IMR-90 (cell line): ENCODE measurements at regions not wholly inside any gene's neighbourhood (a gene's known extent, or its start where the extent isn't known, plus 50 kb on each side); places are given as distances from the start of the nearest gene placed in this dataset.

Experiments
- CEBPB ChIP-seq: IDR thresholded peaks from 2 replicates; pipeline ENCODE4 v1.6.1; 2012; ENCODE audit warnings: low read depth, low read length, improper control_type of control experiment
- CTCF ChIP-seq: conservative IDR thresholded peaks from 2 replicates; pipeline ENCODE4 v1.5.1; 2012; ENCODE audit warnings: mild to moderate bottlenecking, low read depth, low read length, improper control_type of control experiment
- ELK1 ChIP-seq: fragments of 150-350 bp; IDR thresholded peaks from 2 replicates; pipeline ENCODE4 v1.6.1; 2016; ENCODE audit warnings: low read depth, mild to moderate bottlenecking, low read length, moderate library complexity, borderline replicate concordance
- MAFK ChIP-seq: IDR thresholded peaks from 2 replicates; pipeline ENCODE4 v1.6.1; 2012; ENCODE audit warnings: low read depth, low read length, improper control_type of control experiment
- MAZ ChIP-seq: IDR thresholded peaks from 2 replicates; pipeline ENCODE4 v1.6.1; 2012; ENCODE audit warnings: low read depth, mild to moderate bottlenecking, low read length, improper control_type of control experiment, moderate library complexity, borderline replicate concordance
- MXI1 ChIP-seq: IDR thresholded peaks from 2 replicates; pipeline ENCODE4 v1.6.1; 2012; ENCODE audit warnings: low read depth, mild to moderate bottlenecking, low read length, moderate library complexity, borderline replicate concordance
- POLR2A ChIP-seq: IDR thresholded peaks from 2 replicates; pipeline ENCODE4 v1.6.1; 2012; ENCODE audit warnings: mild to moderate bottlenecking, low read depth, low read length
- RAD21 ChIP-seq: IDR thresholded peaks from 2 replicates; pipeline ENCODE4 v1.6.1; 2012; ENCODE audit warnings: low read length, improper control_type of control experiment
- RCOR1 ChIP-seq: IDR thresholded peaks from 2 replicates; pipeline ENCODE4 v1.6.1; 2012; ENCODE audit warnings: mild to moderate bottlenecking, low read length, improper control_type of control experiment; ENCODE audit not compliant: insufficient replicate concordance
- SMC3 ChIP-seq: fragments of 150-350 bp; IDR thresholded peaks from 2 replicates; pipeline ENCODE4 v1.6.1; 2016; ENCODE audit warnings: low read depth, mild to moderate bottlenecking, antibody characterized with exemption, low read length, moderate library complexity
- USF2 ChIP-seq: fragments of 150-350 bp; IDR thresholded peaks from 2 replicates; pipeline ENCODE4 v1.6.1; 2017; ENCODE audit warnings: mild to moderate bottlenecking, antibody characterized with exemption, low read length, low read depth

GRCh38 chr7:88516429-88516828, 209.7 kb upstream of the STEAP4 start:
- TF ChIP-seq POLR2A, result no peak
- no peak for TF ChIP-seq CTCF
- TF ChIP-seq RAD21, result no peak
- no peak for TF ChIP-seq USF2
- TF ChIP-seq ELK1, result no peak
- no peak for TF ChIP-seq CEBPB
- no peak for TF ChIP-seq SMC3
- TF ChIP-seq MXI1, result no peak
- TF ChIP-seq MAFK, result no peak
- no peak for TF ChIP-seq MAZ
- TF ChIP-seq RCOR1, result no peak
